GM23338 (cell line): ENCODE measurements at regions not wholly inside any gene's neighbourhood (a gene's known extent, or its start where the extent isn't known, plus 50 kb on each side); places are given as distances from the start of the nearest gene placed in this dataset.

ENCODE experiments used
- EZH2 ChIP-seq: fragments of 200-600 bp; sonication (generic); IDR thresholded peaks from one replicate; pipeline ENCODE4 v1.8.0; 2017; ENCODE audit warnings: antibody characterized with exemption, mild to moderate bottlenecking, low read depth; ENCODE audit not compliant: unreplicated experiment
- POLR2AphosphoS5 ChIP-seq: IDR thresholded peaks from 2 replicates; pipeline ENCODE4 v1.6.1; 2016; ENCODE audit warnings: antibody characterized with exemption, low read depth
- TF ChIP-seq, protein P1 (sequence below), 2 experiments: fragments of 200-600 bp in 1 of 2; sonication (generic) in 1 of 2; conservative IDR thresholded peaks; 2 replicates each; pipeline versions ENCODE4 v1.5.1 to v1.6.1; 2016 to 2017; ENCODE audit warnings: antibody characterized with exemption in 2 of 2, low read depth in 2 of 2, mild to moderate bottlenecking in 2 of 2, moderate library complexity in 1 of 2
- TF ChIP-seq, protein P2 (sequence below): IDR thresholded peaks from one replicate; pipeline ENCODE4 v1.6.1; 2018; ENCODE audit warnings: antibody characterized with exemption; ENCODE audit not compliant: unreplicated experiment

DNA sequence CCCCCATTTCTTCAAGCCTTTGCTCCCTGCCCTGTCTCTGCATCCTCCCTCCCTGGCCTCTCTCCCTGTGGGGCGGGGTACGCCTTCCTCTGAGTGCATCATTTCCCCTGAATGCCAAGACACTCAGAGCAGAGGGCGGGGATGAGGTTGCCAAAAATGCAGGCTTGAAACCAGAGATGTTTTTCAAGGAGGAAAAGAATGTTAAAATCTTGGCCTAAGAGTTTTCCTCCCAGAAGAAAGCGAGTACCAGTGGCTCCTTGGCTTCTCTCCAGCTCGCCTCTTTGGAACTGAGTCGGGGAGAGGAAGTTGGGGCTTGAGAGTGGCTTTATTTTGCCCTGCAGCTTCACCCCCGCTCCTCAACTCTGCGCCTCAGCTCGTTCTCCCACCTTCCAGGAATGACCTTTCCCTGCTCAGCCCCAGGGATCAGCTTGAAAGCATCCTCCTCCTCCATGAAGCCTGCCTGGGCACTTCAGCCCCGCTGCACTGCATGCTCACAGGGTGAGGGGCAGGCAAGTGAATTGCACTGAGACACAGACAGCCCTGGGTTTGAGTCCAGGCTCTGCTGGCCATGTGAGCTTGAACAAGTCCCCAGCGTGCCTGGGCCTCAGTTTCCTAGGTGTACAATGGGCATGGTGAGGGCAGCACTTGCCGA lies 57.5 kb upstream of the SORCS2 start:
- TF ChIP-seq EZH2 (no peak), POLR2AphosphoS5 (no peak)
- TF ChIP-seq, protein P1, sequence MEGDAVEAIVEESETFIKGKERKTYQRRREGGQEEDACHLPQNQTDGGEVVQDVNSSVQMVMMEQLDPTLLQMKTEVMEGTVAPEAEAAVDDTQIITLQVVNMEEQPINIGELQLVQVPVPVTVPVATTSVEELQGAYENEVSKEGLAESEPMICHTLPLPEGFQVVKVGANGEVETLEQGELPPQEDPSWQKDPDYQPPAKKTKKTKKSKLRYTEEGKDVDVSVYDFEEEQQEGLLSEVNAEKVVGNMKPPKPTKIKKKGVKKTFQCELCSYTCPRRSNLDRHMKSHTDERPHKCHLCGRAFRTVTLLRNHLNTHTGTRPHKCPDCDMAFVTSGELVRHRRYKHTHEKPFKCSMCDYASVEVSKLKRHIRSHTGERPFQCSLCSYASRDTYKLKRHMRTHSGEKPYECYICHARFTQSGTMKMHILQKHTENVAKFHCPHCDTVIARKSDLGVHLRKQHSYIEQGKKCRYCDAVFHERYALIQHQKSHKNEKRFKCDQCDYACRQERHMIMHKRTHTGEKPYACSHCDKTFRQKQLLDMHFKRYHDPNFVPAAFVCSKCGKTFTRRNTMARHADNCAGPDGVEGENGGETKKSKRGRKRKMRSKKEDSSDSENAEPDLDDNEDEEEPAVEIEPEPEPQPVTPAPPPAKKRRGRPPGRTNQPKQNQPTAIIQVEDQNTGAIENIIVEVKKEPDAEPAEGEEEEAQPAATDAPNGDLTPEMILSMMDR (conservative IDR thresholded peaks at IDR 0.05; ENCODE audit: low read depth in 2 of 2): no peak
- TF ChIP-seq, protein P2, sequence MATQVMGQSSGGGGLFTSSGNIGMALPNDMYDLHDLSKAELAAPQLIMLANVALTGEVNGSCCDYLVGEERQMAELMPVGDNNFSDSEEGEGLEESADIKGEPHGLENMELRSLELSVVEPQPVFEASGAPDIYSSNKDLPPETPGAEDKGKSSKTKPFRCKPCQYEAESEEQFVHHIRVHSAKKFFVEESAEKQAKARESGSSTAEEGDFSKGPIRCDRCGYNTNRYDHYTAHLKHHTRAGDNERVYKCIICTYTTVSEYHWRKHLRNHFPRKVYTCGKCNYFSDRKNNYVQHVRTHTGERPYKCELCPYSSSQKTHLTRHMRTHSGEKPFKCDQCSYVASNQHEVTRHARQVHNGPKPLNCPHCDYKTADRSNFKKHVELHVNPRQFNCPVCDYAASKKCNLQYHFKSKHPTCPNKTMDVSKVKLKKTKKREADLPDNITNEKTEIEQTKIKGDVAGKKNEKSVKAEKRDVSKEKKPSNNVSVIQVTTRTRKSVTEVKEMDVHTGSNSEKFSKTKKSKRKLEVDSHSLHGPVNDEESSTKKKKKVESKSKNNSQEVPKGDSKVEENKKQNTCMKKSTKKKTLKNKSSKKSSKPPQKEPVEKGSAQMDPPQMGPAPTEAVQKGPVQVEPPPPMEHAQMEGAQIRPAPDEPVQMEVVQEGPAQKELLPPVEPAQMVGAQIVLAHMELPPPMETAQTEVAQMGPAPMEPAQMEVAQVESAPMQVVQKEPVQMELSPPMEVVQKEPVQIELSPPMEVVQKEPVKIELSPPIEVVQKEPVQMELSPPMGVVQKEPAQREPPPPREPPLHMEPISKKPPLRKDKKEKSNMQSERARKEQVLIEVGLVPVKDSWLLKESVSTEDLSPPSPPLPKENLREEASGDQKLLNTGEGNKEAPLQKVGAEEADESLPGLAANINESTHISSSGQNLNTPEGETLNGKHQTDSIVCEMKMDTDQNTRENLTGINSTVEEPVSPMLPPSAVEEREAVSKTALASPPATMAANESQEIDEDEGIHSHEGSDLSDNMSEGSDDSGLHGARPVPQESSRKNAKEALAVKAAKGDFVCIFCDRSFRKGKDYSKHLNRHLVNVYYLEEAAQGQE: no peak
